C4-2B (cell line): ENCODE measurements at regions not wholly inside any gene's neighbourhood (a gene's known extent, or its start where the extent isn't known, plus 50 kb on each side); places are given as distances from the start of the nearest gene placed in this dataset.

Experiments
- ZFX ChIP-seq: fragments of 450-650 bp; IDR thresholded peaks from 2 replicates; pipeline ENCODE4 v1.6.1; 2017
- TF ChIP-seq, protein P1 (sequence below): fragments of 450-650 bp; conservative IDR thresholded peaks from 2 replicates; pipeline ENCODE4 v1.5.1; 2017; ENCODE audit warnings: mild to moderate bottlenecking

DNA sequence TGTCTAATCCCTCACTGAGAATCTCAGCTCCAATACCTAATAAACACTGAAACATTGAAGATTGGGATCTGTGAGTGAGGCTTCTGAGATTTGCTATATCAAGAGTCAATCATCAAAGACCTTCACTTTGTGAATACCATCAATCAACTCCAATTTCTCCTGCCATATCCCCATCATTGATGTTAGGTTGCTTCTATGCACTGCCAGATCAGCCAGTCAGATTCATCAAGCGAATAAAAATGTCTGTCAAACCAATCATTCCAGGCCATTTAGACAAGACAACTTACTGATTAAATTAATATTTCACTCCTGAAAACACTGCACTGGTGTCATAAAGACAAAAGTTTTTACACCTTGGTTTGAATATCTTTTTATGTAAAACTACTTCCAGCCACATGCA lies 1295.5 kb upstream of the LRRTM1 start:
- TF ChIP-seq, protein P1, sequence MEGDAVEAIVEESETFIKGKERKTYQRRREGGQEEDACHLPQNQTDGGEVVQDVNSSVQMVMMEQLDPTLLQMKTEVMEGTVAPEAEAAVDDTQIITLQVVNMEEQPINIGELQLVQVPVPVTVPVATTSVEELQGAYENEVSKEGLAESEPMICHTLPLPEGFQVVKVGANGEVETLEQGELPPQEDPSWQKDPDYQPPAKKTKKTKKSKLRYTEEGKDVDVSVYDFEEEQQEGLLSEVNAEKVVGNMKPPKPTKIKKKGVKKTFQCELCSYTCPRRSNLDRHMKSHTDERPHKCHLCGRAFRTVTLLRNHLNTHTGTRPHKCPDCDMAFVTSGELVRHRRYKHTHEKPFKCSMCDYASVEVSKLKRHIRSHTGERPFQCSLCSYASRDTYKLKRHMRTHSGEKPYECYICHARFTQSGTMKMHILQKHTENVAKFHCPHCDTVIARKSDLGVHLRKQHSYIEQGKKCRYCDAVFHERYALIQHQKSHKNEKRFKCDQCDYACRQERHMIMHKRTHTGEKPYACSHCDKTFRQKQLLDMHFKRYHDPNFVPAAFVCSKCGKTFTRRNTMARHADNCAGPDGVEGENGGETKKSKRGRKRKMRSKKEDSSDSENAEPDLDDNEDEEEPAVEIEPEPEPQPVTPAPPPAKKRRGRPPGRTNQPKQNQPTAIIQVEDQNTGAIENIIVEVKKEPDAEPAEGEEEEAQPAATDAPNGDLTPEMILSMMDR, result no peak
- TF ChIP-seq ZFX, result no peak
